WTC11 (cell line): ENCODE measurements at regions not wholly inside any gene's neighbourhood (a gene's known extent, or its start where the extent isn't known, plus 50 kb on each side); places are given as distances from the start of the nearest gene placed in this dataset.

Experiments
- ATAC-seq: fragments of 200-7000 bp; cut with Tn5 transposase; 2 replicates; pipeline ENCODE4 v1.10.0; 2021; ENCODE audit warnings: mild to moderate bottlenecking, moderate library complexity
- CTCF ChIA-PET: fragments of 300-600 bp; sonication (Branson Sonifier 250); formaldehyde crosslinking; loops from one replicate; lab custom pipeline; 2021; ENCODE audit warnings: antibody characterized with exemption; lab: Charles Lee
- POLR2A ChIA-PET: fragments of 350-600 bp; sonication (Branson Sonifier 250); formaldehyde crosslinking; loops from one replicate; lab custom pipeline; 2021; ENCODE audit warnings: antibody characterized with exemption; lab: Charles Lee
- DNase-seq: peaks from one replicate; pipeline ENCODE4 v3.0.0; 2021; ENCODE audit warnings: low spot score
- H3K27ac Mint-ChIP-seq: 2 replicates; pipeline ENCODE4 v1.8.0; 2021; ENCODE audit warnings: mixed read lengths
- H3K27me3 Mint-ChIP-seq: 2 replicates; pipeline ENCODE4 v1.8.0; 2021; ENCODE audit warnings: low read depth, mild to moderate bottlenecking, moderate library complexity, mixed read lengths
- H3K36me3 Mint-ChIP-seq: 2 replicates; pipeline ENCODE4 v1.8.0; 2021; ENCODE audit warnings: mixed read lengths
- H3K4me1 Mint-ChIP-seq: 2 replicates; pipeline ENCODE4 v1.8.0; 2022; ENCODE audit warnings: mixed read lengths
- H3K4me3 Mint-ChIP-seq: 2 replicates; pipeline ENCODE4 v1.8.0; 2021; ENCODE audit warnings: mild to moderate bottlenecking, moderate library complexity, mixed read lengths
- H3K9me3 Mint-ChIP-seq: 2 replicates; pipeline ENCODE4 v1.8.0; 2021; ENCODE audit warnings: mixed read lengths
- CREB1 ChIP-seq: sonication (generic); formaldehyde crosslinking; IDR thresholded peaks from 2 replicates; pipeline ENCODE4 v1.8.0; 2023; ENCODE audit warnings: mild to moderate bottlenecking, missing genetic modification reagents
- CREM ChIP-seq: sonication (generic); formaldehyde crosslinking; IDR thresholded peaks from 2 replicates; pipeline ENCODE4 v1.8.1; 2022; ENCODE audit warnings: mild to moderate bottlenecking, missing genetic modification reagents, moderate library complexity
- ESRRA ChIP-seq: sonication (generic); formaldehyde crosslinking; IDR thresholded peaks from 2 replicates; pipeline ENCODE4 v1.8.1; 2022; ENCODE audit warnings: mild to moderate bottlenecking, missing genetic modification reagents, borderline replicate concordance
- MXD4 ChIP-seq: fragments of 250-450 bp; sonication (Bioruptor Pico); IDR thresholded peaks from 2 replicates; pipeline ENCODE4 v1.8.0; 2021; ENCODE audit warnings: mild to moderate bottlenecking, moderate library complexity, borderline replicate concordance
- NR1H2 ChIP-seq: sonication (generic); formaldehyde crosslinking; IDR thresholded peaks from 2 replicates; pipeline ENCODE4 v1.9.0; 2021; ENCODE audit warnings: mild to moderate bottlenecking, moderate library complexity, missing genetic modification reagents
- NR2C2 ChIP-seq: sonication (generic); formaldehyde crosslinking; IDR thresholded peaks from 2 replicates; pipeline ENCODE4 v1.8.0; 2022; ENCODE audit warnings: mild to moderate bottlenecking, missing genetic modification reagents
- RELA ChIP-seq: sonication (generic); formaldehyde crosslinking; IDR thresholded peaks from 2 replicates; pipeline ENCODE4 v1.8.1; 2022; ENCODE audit warnings: missing genetic modification reagents, mild to moderate bottlenecking, borderline replicate concordance
- SOX15 ChIP-seq: fragments of 250-450 bp; sonication (Bioruptor Pico); IDR thresholded peaks from 2 replicates; pipeline ENCODE4 v1.9.0; 2021; ENCODE audit warnings: mild to moderate bottlenecking
- TCF7 ChIP-seq: sonication (generic); formaldehyde crosslinking; IDR thresholded peaks from 2 replicates; pipeline ENCODE4 v1.8.0; 2022; ENCODE audit warnings: mild to moderate bottlenecking, low read depth, missing genetic modification reagents, moderate library complexity
- TP53 ChIP-seq: sonication (generic); formaldehyde crosslinking; IDR thresholded peaks from 2 replicates; pipeline ENCODE4 v1.8.1; 2023; ENCODE audit warnings: mild to moderate bottlenecking, missing genetic modification reagents
- ZBTB21 ChIP-seq: sonication (generic); formaldehyde crosslinking; IDR thresholded peaks from 2 replicates; pipeline ENCODE4 v1.8.1; 2023; ENCODE audit warnings: mild to moderate bottlenecking, missing genetic modification reagents, borderline replicate concordance
- ZNF232 ChIP-seq: sonication (generic); formaldehyde crosslinking; IDR thresholded peaks from 2 replicates; pipeline ENCODE4 v1.8.0; 2022; ENCODE audit warnings: mild to moderate bottlenecking, missing genetic modification reagents
- ZNF317 ChIP-seq: sonication (generic); formaldehyde crosslinking; IDR thresholded peaks from 2 replicates; pipeline ENCODE4 v1.8.1; 2023; ENCODE audit warnings: low read depth, mild to moderate bottlenecking, moderate library complexity, missing genetic modification reagents, borderline replicate concordance
- TF ChIP-seq, protein P1 (sequence below): fragments of 250-450 bp; sonication (Bioruptor Pico); conservative IDR thresholded peaks from 2 replicates; pipeline ENCODE4 v1.9.0; 2021; ENCODE audit warnings: mild to moderate bottlenecking
- TF ChIP-seq, protein P2 (sequence below): sonication (generic); formaldehyde crosslinking; IDR thresholded peaks from 2 replicates; pipeline ENCODE4 v1.8.0; 2023; ENCODE audit warnings: missing genetic modification reagents, mild to moderate bottlenecking, borderline replicate concordance
- TF ChIP-seq, protein P3 (sequence below): sonication (generic); formaldehyde crosslinking; IDR thresholded peaks from 2 replicates; pipeline ENCODE4 v1.8.1; 2023; ENCODE audit warnings: mild to moderate bottlenecking, missing genetic modification reagents, moderate library complexity
- TF ChIP-seq, protein P4 (sequence below): sonication (generic); formaldehyde crosslinking; IDR thresholded peaks from 2 replicates; pipeline ENCODE4 v1.8.1; 2022; ENCODE audit warnings: mild to moderate bottlenecking, moderate library complexity, missing genetic modification reagents
- TF ChIP-seq, protein P5 (sequence below): sonication (generic); formaldehyde crosslinking; IDR thresholded peaks from 2 replicates; pipeline ENCODE4 v1.8.1; 2023; ENCODE audit warnings: mild to moderate bottlenecking, missing genetic modification reagents, moderate library complexity

DNA sequence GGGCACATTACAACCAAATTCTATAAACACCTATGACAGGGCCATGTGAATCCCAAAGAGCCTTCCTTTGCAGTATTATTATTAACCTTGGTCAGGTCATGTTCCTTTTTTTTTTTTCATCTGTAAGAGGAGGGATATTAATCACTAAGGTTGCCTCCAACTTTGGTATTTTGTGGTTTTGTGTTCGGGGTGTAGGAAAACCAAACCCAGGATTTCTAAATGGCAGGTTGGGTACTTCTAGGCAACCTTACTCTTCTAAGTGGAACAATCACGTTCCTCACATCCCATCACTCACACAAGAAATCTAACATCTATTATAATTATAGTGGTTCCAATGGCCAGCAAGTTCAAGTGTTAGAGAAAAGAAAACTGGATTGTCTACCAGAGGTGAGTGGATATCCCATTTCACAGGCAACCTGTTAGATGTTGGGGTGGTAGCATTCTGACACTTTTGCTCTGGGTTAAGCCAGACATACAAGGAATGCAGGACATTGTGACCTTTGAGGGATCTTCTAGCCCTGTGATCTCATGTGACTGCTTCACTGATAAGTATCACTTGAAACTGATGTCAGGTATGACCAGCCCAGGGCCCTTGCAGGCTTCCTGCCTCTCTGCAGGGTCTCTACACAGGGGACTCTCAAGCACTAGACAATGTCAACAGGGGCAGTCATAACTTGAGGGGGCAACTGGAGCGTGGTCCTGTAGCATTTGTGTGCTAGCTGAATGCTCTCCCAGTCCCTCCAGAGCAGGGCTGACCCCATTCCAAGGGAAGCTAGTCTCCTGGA, 126.2 kb upstream of the VLDLR start (continued):
- TF ChIP-seq, protein P1, sequence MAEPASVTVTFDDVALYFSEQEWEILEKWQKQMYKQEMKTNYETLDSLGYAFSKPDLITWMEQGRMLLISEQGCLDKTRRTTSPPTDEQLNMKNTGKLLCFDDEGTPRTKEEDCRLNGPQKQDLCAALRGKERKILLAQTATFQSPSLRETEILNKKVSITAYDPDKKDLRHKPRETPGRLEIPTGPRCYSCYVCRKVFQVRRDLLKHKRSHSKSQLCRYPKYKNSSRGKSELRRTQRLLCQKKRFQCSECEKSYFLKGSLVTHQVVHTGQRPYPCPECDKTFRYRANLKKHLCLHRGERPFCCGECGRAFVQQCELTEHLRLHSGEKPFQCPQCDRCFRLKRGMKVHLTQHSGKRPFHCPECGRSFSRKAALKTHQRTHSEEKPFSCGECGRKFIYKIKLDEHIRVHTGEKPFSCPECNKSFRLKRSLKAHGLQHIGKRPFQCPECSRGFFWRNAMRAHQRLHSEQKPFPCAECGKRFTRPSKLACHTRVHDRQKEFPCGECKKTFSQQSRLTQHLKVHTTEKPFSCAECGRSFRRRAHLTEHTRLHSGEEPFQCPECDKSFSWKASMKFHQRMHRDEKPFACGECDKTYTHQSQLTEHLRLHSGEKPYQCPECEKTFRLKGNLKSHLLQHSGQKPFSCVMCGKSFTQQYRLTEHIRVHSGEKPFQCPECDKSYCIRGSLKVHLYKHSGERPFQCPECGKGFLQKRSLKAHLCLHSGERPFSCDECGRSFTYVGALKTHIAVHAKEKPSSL (CRISPR knock-in tag): no peak
- no peak for TF ChIP-seq RELA (CRISPR knock-in tag)
- TF ChIP-seq CREB1: no peak
- no peak for TF ChIP-seq TCF7 (CRISPR knock-in tag)
- TF ChIP-seq ZBTB21 (CRISPR knock-in tag): no peak
- TF ChIP-seq MXD4 (CRISPR knock-in tag): no peak
- no peak for TF ChIP-seq NR2C2 (CRISPR knock-in tag)
- TF ChIP-seq SOX15 (CRISPR knock-in tag): no peak
- TF ChIP-seq, protein P2, sequence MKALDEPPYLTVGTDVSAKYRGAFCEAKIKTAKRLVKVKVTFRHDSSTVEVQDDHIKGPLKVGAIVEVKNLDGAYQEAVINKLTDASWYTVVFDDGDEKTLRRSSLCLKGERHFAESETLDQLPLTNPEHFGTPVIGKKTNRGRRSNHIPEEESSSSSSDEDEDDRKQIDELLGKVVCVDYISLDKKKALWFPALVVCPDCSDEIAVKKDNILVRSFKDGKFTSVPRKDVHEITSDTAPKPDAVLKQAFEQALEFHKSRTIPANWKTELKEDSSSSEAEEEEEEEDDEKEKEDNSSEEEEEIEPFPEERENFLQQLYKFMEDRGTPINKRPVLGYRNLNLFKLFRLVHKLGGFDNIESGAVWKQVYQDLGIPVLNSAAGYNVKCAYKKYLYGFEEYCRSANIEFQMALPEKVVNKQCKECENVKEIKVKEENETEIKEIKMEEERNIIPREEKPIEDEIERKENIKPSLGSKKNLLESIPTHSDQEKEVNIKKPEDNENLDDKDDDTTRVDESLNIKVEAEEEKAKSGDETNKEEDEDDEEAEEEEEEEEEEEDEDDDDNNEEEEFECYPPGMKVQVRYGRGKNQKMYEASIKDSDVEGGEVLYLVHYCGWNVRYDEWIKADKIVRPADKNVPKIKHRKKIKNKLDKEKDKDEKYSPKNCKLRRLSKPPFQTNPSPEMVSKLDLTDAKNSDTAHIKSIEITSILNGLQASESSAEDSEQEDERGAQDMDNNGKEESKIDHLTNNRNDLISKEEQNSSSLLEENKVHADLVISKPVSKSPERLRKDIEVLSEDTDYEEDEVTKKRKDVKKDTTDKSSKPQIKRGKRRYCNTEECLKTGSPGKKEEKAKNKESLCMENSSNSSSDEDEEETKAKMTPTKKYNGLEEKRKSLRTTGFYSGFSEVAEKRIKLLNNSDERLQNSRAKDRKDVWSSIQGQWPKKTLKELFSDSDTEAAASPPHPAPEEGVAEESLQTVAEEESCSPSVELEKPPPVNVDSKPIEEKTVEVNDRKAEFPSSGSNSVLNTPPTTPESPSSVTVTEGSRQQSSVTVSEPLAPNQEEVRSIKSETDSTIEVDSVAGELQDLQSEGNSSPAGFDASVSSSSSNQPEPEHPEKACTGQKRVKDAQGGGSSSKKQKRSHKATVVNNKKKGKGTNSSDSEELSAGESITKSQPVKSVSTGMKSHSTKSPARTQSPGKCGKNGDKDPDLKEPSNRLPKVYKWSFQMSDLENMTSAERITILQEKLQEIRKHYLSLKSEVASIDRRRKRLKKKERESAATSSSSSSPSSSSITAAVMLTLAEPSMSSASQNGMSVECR (CRISPR knock-in tag): no peak
- TF ChIP-seq CREM (CRISPR knock-in tag): no peak

DNA sequence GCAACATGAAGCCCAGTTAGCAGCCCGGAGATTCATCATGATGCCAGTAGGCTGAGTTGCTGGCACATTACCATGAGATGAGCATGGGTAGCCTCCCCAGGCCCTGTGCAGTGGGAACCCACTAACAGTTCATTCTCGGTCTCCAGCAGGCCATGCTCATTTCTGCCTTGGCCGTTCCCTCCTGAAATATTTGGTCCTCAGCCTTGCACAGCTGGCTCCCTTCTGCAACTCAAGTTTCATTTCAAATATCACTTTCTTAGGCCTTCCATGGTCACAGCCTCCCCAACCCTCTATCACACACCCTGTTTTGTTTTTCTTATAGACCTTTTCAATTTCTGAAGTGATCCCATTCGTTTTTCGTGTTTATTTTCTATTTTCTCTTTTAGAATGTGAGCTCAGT, 125.4 kb upstream of the VLDLR start:
- H3K27me3 Mint-ChIP-seq: no peaks in the 10 kb centered on the region
- DNase-seq (no peak), ATAC-seq (no peak)
- no peak overlapping the region for H3K4me3 Mint-ChIP-seq
- ChIA-PET POLR2A (no interaction called here), CTCF (no interaction called here)
- H3K27ac Mint-ChIP-seq: no peak overlapping the region
- H3K9me3 Mint-ChIP-seq: 0 out of 2 replicates have a peak, but pooled peaks cover under 1% of the 10 kb centered on the region
- no peaks in the 10 kb centered on the region for H3K36me3 Mint-ChIP-seq
- H3K4me1 Mint-ChIP-seq: peaks cover 20% of the 10 kb centered on the region
- TF ChIP-seq TP53 (CRISPR knock-in tag) (no peak), ESRRA (CRISPR knock-in tag) (no peak), ZNF317 (no peak), ZNF232 (no peak), NR1H2 (CRISPR knock-in tag) (no peak)
- TF ChIP-seq, protein P3, sequence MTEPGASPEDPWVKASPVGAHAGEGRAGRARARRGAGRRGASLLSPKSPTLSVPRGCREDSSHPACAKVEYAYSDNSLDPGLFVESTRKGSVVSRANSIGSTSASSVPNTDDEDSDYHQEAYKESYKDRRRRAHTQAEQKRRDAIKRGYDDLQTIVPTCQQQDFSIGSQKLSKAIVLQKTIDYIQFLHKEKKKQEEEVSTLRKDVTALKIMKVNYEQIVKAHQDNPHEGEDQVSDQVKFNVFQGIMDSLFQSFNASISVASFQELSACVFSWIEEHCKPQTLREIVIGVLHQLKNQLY (CRISPR knock-in tag): no peak
- TF ChIP-seq, protein P4, sequence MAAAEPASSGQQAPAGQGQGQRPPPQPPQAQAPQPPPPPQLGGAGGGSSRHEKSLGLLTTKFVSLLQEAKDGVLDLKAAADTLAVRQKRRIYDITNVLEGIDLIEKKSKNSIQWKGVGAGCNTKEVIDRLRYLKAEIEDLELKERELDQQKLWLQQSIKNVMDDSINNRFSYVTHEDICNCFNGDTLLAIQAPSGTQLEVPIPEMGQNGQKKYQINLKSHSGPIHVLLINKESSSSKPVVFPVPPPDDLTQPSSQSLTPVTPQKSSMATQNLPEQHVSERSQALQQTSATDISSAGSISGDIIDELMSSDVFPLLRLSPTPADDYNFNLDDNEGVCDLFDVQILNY: no peak
- TF ChIP-seq, protein P2 (CRISPR knock-in tag): no peak
- TF ChIP-seq, protein P1 (CRISPR knock-in tag): no peak
- TF ChIP-seq, protein P5, sequence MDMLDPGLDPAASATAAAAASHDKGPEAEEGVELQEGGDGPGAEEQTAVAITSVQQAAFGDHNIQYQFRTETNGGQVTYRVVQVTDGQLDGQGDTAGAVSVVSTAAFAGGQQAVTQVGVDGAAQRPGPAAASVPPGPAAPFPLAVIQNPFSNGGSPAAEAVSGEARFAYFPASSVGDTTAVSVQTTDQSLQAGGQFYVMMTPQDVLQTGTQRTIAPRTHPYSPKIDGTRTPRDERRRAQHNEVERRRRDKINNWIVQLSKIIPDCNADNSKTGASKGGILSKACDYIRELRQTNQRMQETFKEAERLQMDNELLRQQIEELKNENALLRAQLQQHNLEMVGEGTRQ (CRISPR knock-in tag): no peak
